ENCODE measurements at regions not wholly inside any gene's neighbourhood (a gene's known extent, or its start where the extent isn't known, plus 50 kb on each side); places are given as distances from the start of the nearest gene placed in this dataset.

DNA sequence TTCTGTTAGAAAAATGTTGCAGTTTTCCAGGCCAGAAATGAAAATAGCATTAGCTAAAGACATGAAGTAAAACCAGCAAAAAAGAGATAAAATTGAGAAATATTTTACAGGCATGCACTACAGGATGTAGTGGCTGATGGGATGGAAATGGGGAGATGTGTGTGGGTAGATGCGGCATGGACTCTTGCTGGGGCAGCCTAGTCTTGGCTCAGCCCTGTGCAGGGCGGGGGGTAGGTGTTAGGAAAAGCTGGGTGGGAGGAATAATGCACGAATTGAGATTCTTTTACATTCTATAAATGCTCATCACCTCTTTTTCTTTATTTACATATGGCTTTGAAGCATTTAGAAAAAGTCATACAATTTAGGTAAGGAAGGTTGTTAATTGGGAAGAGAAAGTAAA is 334.2 kb downstream of the NUP35 start:
- Histone ChIP-seq H3K9me3 (no peaks in the 10 kb centered on the region), H3K36me3 (replicated peaks in 1 of 2; ENCODE audit: control insufficient read depth in 1 of 2, insufficient read depth in 2 of 2, low read length in 1 of 2) (no peaks in the 10 kb centered on the region), H3K27ac (ENCODE audit: low read depth in 2 of 2, low read length in 1 of 2) (no peak overlapping the region), H3K9me2 (no peaks in the 10 kb centered on the region), H2AFZ (ENCODE audit: low read depth) (no peak overlapping the region), H3K4me1 (ENCODE audit: control insufficient read depth in 1 of 2, insufficient read depth in 2 of 2, low read depth in 1 of 2, low read length in 1 of 2) (no peaks in the 10 kb centered on the region), H3K4me2 (no peak overlapping the region), H3K9ac (no peak overlapping the region), H3K79me2 (ENCODE audit: insufficient read depth) (no peaks in the 10 kb centered on the region), H3F3A (replicated peaks; ENCODE audit: insufficient read depth) (no peaks in the 10 kb centered on the region), H3K27me3 (ENCODE audit: insufficient read depth) (no peaks in the 10 kb centered on the region), H3K4me3 (ENCODE audit: low read depth in 2 of 2, low read length in 1 of 2) (no peak overlapping the region), H4K20me1 (ENCODE audit: insufficient read depth) (no peaks in the 10 kb centered on the region)
- DNase-seq: no peak
- TF ChIP-seq, protein P1, sequence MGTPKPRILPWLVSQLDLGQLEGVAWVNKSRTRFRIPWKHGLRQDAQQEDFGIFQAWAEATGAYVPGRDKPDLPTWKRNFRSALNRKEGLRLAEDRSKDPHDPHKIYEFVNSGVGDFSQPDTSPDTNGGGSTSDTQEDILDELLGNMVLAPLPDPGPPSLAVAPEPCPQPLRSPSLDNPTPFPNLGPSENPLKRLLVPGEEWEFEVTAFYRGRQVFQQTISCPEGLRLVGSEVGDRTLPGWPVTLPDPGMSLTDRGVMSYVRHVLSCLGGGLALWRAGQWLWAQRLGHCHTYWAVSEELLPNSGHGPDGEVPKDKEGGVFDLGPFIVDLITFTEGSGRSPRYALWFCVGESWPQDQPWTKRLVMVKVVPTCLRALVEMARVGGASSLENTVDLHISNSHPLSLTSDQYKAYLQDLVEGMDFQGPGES (IDR thresholded peaks at IDR 0.05; ENCODE audit: low read depth, low read length): no peak
- TF ChIP-seq RCOR1 (IDR thresholded peaks at IDR 0.05; ENCODE audit: low read length): no peak
- no peak for TF ChIP-seq NFIC (IDR thresholded peaks at IDR 0.05; ENCODE audit: borderline replicate concordance)
- no peak for TF ChIP-seq FOXM1 (IDR thresholded peaks at IDR 0.05; ENCODE audit: low read depth)
- no peak for TF ChIP-seq TCF12 (IDR thresholded peaks at IDR 0.05)
- TF ChIP-seq RXRA (IDR thresholded peaks at IDR 0.05; ENCODE audit: borderline replicate concordance, low read depth): no peak
- TF ChIP-seq CTCF (IDR thresholded peaks at IDR 0.05): no peak
- no peak for TF ChIP-seq RAD21 (IDR thresholded peaks at IDR 0.05; ENCODE audit: low read length)
- no peak for TF ChIP-seq YY1 (IDR thresholded peaks at IDR 0.05; ENCODE audit: low read depth)
- no peak for TF ChIP-seq EP300 (IDR thresholded peaks at IDR 0.05; ENCODE audit: borderline replicate concordance in 1 of 2, low read depth in 1 of 2, low read length in 1 of 2)
- no peak for TF ChIP-seq SIN3A (IDR thresholded peaks at IDR 0.05; ENCODE audit: borderline replicate concordance, low read depth, low read length)
- TF ChIP-seq, protein P2, sequence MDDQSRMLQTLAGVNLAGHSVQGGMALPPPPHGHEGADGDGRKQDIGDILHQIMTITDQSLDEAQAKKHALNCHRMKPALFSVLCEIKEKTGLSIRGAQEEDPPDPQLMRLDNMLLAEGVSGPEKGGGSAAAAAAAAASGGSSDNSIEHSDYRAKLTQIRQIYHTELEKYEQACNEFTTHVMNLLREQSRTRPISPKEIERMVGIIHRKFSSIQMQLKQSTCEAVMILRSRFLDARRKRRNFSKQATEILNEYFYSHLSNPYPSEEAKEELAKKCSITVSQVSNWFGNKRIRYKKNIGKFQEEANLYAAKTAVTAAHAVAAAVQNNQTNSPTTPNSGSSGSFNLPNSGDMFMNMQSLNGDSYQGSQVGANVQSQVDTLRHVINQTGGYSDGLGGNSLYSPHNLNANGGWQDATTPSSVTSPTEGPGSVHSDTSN (IDR thresholded peaks at IDR 0.05): no peak
- TF ChIP-seq TAF1 (IDR thresholded peaks at IDR 0.05; ENCODE audit: borderline replicate concordance, low read depth, low read length): no peak
- POLR2A ChIA-PET: no interaction called here
- CTCF ChIA-PET: no interaction called here
- WGBS (ENCODE audit: low lambda C conversion rate): 33% methylated on average over 3 of the region's 3 CpGs

GRCh38 chr2:183459466-183459865 is 335.2 kb downstream of the NUP35 start:
- Histone ChIP-seq H3K27me3 (ENCODE audit: insufficient read depth) (no peaks in the 10 kb centered on the region), H3F3A (replicated peaks; ENCODE audit: insufficient read depth) (no peaks in the 10 kb centered on the region)
- no peak for TF ChIP-seq EZH2phosphoT487 (IDR thresholded peaks at IDR 0.05; ENCODE audit: borderline replicate concordance, low read depth)
- TF ChIP-seq, protein P3, sequence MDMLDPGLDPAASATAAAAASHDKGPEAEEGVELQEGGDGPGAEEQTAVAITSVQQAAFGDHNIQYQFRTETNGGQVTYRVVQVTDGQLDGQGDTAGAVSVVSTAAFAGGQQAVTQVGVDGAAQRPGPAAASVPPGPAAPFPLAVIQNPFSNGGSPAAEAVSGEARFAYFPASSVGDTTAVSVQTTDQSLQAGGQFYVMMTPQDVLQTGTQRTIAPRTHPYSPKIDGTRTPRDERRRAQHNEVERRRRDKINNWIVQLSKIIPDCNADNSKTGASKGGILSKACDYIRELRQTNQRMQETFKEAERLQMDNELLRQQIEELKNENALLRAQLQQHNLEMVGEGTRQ (IDR thresholded peaks at IDR 0.05; ENCODE audit: borderline replicate concordance, low read depth, low read length): no peak
- no peak for TF ChIP-seq SMC3 (IDR thresholded peaks at IDR 0.05; ENCODE audit: low read depth, low read length)
- TF ChIP-seq FOXJ3 (CRISPR knock-in tag; IDR thresholded peaks at IDR 0.05): no peak
- no peak for TF ChIP-seq GATA2 (CRISPR knock-in tag; IDR thresholded peaks at IDR 0.05)
- no peak for TF ChIP-seq POLR2AphosphoS5 (IDR thresholded peaks at IDR 0.05; ENCODE audit: low read depth, low read length)
- no peak for TF ChIP-seq RCOR1 (IDR thresholded peaks at IDR 0.05; ENCODE audit: low read length)
- no peak for TF ChIP-seq YY1 (IDR thresholded peaks at IDR 0.05; ENCODE audit: low read depth)
- no peak for TF ChIP-seq MEF2A (IDR thresholded peaks at IDR 0.05; ENCODE audit: borderline replicate concordance, low read depth)
- TF ChIP-seq, protein P4, sequence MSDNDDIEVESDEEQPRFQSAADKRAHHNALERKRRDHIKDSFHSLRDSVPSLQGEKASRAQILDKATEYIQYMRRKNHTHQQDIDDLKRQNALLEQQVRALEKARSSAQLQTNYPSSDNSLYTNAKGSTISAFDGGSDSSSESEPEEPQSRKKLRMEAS (IDR thresholded peaks at IDR 0.05; ENCODE audit: low read depth): no peak

More at GRCh38 chr2:183459466-183459865, 335.2 kb downstream of the NUP35 start:
- H3K4me2 ChIP-seq: no peak overlapping the region
- no peaks in the 10 kb centered on the region for H3K9me2 ChIP-seq
- ChIA-PET CTCF (no interaction called here), POLR2A (no interaction called here)
- no peaks in the 10 kb centered on the region for H4K20me1 ChIP-seq (ENCODE audit: insufficient read depth)
- H3K79me2 ChIP-seq (ENCODE audit: insufficient read depth): no peaks in the 10 kb centered on the region
- H3K9ac ChIP-seq: no peak overlapping the region
- no peak overlapping the region for H3K27ac ChIP-seq (ENCODE audit: low read depth in 2 of 2, low read length in 1 of 2)
- H3K36me3 ChIP-seq (replicated peaks in 1 of 2; ENCODE audit: control insufficient read depth in 1 of 2, insufficient read depth in 2 of 2, low read length in 1 of 2): no peaks in the 10 kb centered on the region
- 36% methylated on average over 4 of the region's 4 CpGs for WGBS (ENCODE audit: low lambda C conversion rate)
- H3K4me1 ChIP-seq (ENCODE audit: control insufficient read depth in 1 of 2, insufficient read depth in 2 of 2, low read depth in 1 of 2, low read length in 1 of 2): no peaks in the 10 kb centered on the region
- H3K4me3 ChIP-seq (ENCODE audit: low read depth in 2 of 2, low read length in 1 of 2): no peak overlapping the region
- DNase-seq: no peak
- H2AFZ ChIP-seq (ENCODE audit: low read depth): no peak overlapping the region
- H3K9me3 ChIP-seq: no peaks in the 10 kb centered on the region

All from SK-N-SH (cell line).